Heart right ventricle (tissue), 16 donors: ENCODE measurements at regions not wholly inside any gene's neighbourhood (a gene's known extent, or its start where the extent isn't known, plus 50 kb on each side); places are given as distances from the start of the nearest gene placed in this dataset.

Source experiments
- ATAC-seq, 8 donors: fragments of 200-7000 bp; cut with Tn5 transposase; one replicate each; pipeline ENCODE4 v1.9.1; 2020; ENCODE audit warnings: mild to moderate bottlenecking in 8 of 8, moderate library complexity in 8 of 8, moderate number of reproducible peaks in 1 of 8
- DNase-seq, 2 donors: peaks; one replicate each; pipeline ENCODE4 v3.0.0-alpha.2; 2020
- H3K27ac ChIP-seq, 10 donors: fragments of 200-600 bp; sonication (generic) in 2 of 10; one replicate each; pipeline versions ENCODE4 v1.5.0 to v1.8.0; 2020 to 2022; ENCODE audit warnings: mild to moderate bottlenecking in 3 of 10
- H3K27me3 ChIP-seq, 7 donors: fragments of 200-600 bp; one replicate each; pipeline ENCODE4 v1.8.0; 2021 to 2022; ENCODE audit warnings: mild to moderate bottlenecking in 2 of 7
- H3K36me3 ChIP-seq, 9 donors: fragments of 200-600 bp; sonication (generic) in 1 of 9; one replicate each; pipeline versions ENCODE4 v1.5.0 to v1.8.0; 2020 to 2022; ENCODE audit warnings: mild to moderate bottlenecking in 2 of 9
- H3K4me1 ChIP-seq, 9 donors: fragments of 200-600 bp; sonication (generic) in 1 of 9; one replicate each; pipeline versions ENCODE4 v1.5.0 to v1.8.0; 2020 to 2022; ENCODE audit warnings: mild to moderate bottlenecking in 4 of 9
- H3K4me3 ChIP-seq, 10 donors: fragments of 200-600 bp; sonication (generic) in 2 of 10; one replicate each; pipeline versions ENCODE4 v1.5.0 to v1.8.0; 2020 to 2022; ENCODE audit warnings: mild to moderate bottlenecking in 7 of 10, moderate library complexity in 2 of 10
- H3K9me3 ChIP-seq, 11 donors: fragments of 200-600 bp in 10 of 11; sonication (generic) in 2 of 11; one replicate each; pipeline versions ENCODE4 v1.5.0 to v1.8.0; 2013 to 2022; ENCODE audit warnings: mild to moderate bottlenecking in 2 of 11, control low read depth in 1 of 11, moderate library complexity in 1 of 11
- CTCF ChIP-seq, 9 donors: fragments of 200-600 bp; sonication (generic) in 2 of 9; IDR thresholded peaks; one replicate each; pipeline versions ENCODE4 v1.5.0 to v1.8.0; 2021 to 2022; ENCODE audit warnings: antibody characterized with exemption in 9 of 9, mild to moderate bottlenecking in 5 of 9, moderate library complexity in 1 of 9
- WGBS, 2 donors: extraction: QIAGEN DNeasy Blood & Tissue Kit; methylation state at CpG; one replicate each; pipeline ENCODE4 v1.1.7; 2013; ENCODE audit warnings: inconsistent platforms in 1 of 2; 5-methylcytosine and 5-hydroxymethylcytosine counted together
- intact Hi-C, 10 donors: fragments of 100-400 bp; cut with DNase I; formaldehyde crosslinking; loops; one replicate each; pipeline versions ENCODE4 v1.11.1 to v1.14.2; 2022
- donor health status: Arrhythmogenic right ventricular cardiomyopathy.
- donor health status: ischemic (EF 13 %, LVEDD 7.1; RV severe dilation, severe dysfunction).
- donor health status: healthy with polysubstance abuse.
- donor health status: DM: no; HTN: yes; CAD: no.
- donor health status: DM: no; HTN: no; CAD: no.
- donor health status: ischemic (EF 25% LVEDD 6.9; RV normal size, moderate dysfunction).
- donor health status: ischemic (EF 25% LVEDD 5.7; RV mildly dilated, moderate dysfunction).
- donor health status: healthy.
- donor health status: DM: yes; HTN: yes; CAD: no.
- donor health status: Ischemic cardiomyopathy.
- donor health status: ischemic (EF 35%, LVEDD 5.7; RV mildly dilated, moderate dysfunction).
- donor health status: nonischemic (EF 11% LVEDD 7.7; RV severe dilation, severe dysfunction).
- donor health status: DM: yes; HTN: yes; CAD: no.
- donor health status: PGD.
- donor health status: ischemic (EF 29% LVEDD 5.4; RV normal size, mild dysfunction).
- donor health status: nonischemic (EF 23%, LVEDD 6.1; RV moderate dilation, normal function).

GRCh38 chr13:73251626-73252265 is 192.9 kb downstream of the KLF5 start:
- H3K4me3 ChIP-seq: no peak overlapping the region
- no peak for TF ChIP-seq CTCF (IDR thresholded peaks at IDR 0.05)
- WGBS, 2 donors: 94 to 95% methylated on average over 1 of the region's 1 CpG

GRCh38 chr13:73250061-73250460 is 191.3 kb downstream of the KLF5 start:
- WGBS, 2 donors: 92 to 95% methylated on average over 7 of the region's 7 CpGs
- H3K27ac ChIP-seq: no peak overlapping the region
- H3K27me3 ChIP-seq: no peaks in the 10 kb centered on the region
- no peak for TF ChIP-seq CTCF (IDR thresholded peaks at IDR 0.05)
- no peak for ATAC-seq
- intact Hi-C loops: no loop called here
- H3K4me1 ChIP-seq: peaks cover 0 to 11% (median 0%) of the 10 kb centered on the region in 9 donors
- H3K36me3 ChIP-seq: no peaks in the 10 kb centered on the region
- no peak overlapping the region for H3K4me3 ChIP-seq
- no peak for DNase-seq
- no peaks in the 10 kb centered on the region for H3K9me3 ChIP-seq

More at GRCh38 chr13:73251626-73252265, 192.9 kb downstream of the KLF5 start:
- H3K27me3 ChIP-seq: no peaks in the 10 kb centered on the region
- DNase-seq (no peak), ATAC-seq (no peak)
- no peaks in the 10 kb centered on the region for H3K9me3 ChIP-seq
- H3K4me1 ChIP-seq: peaks cover 0 to 11% (median 0%) of the 10 kb centered on the region in 9 donors
- H3K27ac ChIP-seq: no peak overlapping the region
- intact Hi-C loops: no loop called here
- H3K36me3 ChIP-seq: no peaks in the 10 kb centered on the region

GRCh38 chr13:73248711-73249580 is 190.1 kb downstream of the KLF5 start:
- intact Hi-C loops: no loop called here
- Histone ChIP-seq H3K36me3 (no peaks in the 10 kb centered on the region), H3K9me3 (no peaks in the 10 kb centered on the region), H3K27me3 (no peaks in the 10 kb centered on the region), H3K4me1 (peaks cover 0 to 11% (median 0%) of the 10 kb centered on the region in 9 donors), H3K4me3 (no peak overlapping the region), H3K27ac (no peak overlapping the region)
- 29 to 34% methylated on average over 7 of the region's 7 CpGs for WGBS, 2 donors
- peak in 3 of 9 donors; percentile 17 to 23 (median 19) for TF ChIP-seq CTCF (IDR thresholded peaks at IDR 0.05)
- peak in 4 of 8 donors; percentile 54 to 61 (median 60) for ATAC-seq
- DNase-seq: no peak

- Histone ChIP-seq H3K4me3 (no peak overlapping the region), H3K27ac (no peak overlapping the region), H3K4me1 (peaks cover 0 to 11% (median 0%) of the 10 kb centered on the region in 9 donors), H3K27me3 (no peaks in the 10 kb centered on the region), H3K9me3 (no peaks in the 10 kb centered on the region), H3K36me3 (no peaks in the 10 kb centered on the region)
- no peak for TF ChIP-seq CTCF (IDR thresholded peaks at IDR 0.05)
- DNase-seq: no peak
- WGBS, 2 donors: 94 to 99% methylated on average over 3 of the region's 3 CpGs
- intact Hi-C loops: no loop called here
- ATAC-seq: no peak
These were observed 189.3 kb downstream of the KLF5 start for GRCh38 chr13:73248154-73248553.
